Duodenal mucosa (tissue), 2 donors: ENCODE measurements at regions not wholly inside any gene's neighbourhood (a gene's known extent, or its start where the extent isn't known, plus 50 kb on each side); places are given as distances from the start of the nearest gene placed in this dataset.

Experiments used
- H3K27ac ChIP-seq: one replicate; pipeline ENCODE4 v1.7.0; 2013; ENCODE audit warnings: low read depth, low read length
- H3K27me3 ChIP-seq, 2 donors: one replicate each; pipeline ENCODE4 v1.7.0; 2013; ENCODE audit warnings: low read length in 2 of 2, control low read depth in 1 of 2; ENCODE audit not compliant: insufficient read depth in 2 of 2, control insufficient read depth in 1 of 2
- H3K36me3 ChIP-seq, 2 donors: one replicate each; pipeline ENCODE4 v1.7.0; 2013; ENCODE audit warnings: low read length in 2 of 2, control low read depth in 1 of 2; ENCODE audit not compliant: insufficient read depth in 2 of 2, control insufficient read depth in 1 of 2
- H3K4me1 ChIP-seq, 2 donors: one replicate each; pipeline ENCODE4 v1.7.0; 2013; ENCODE audit warnings: low read length in 2 of 2, control low read depth in 1 of 2; ENCODE audit not compliant: insufficient read depth in 2 of 2, control insufficient read depth in 1 of 2
- H3K4me3 ChIP-seq, 2 donors: one replicate each; pipeline ENCODE4 v1.7.0; 2013; ENCODE audit warnings: low read length in 2 of 2, low read depth in 1 of 2
- H3K9ac ChIP-seq, 2 donors: one replicate each; pipeline ENCODE4 v1.7.0; 2013; ENCODE audit warnings: low read length in 2 of 2, low read depth in 1 of 2
- H3K9me3 ChIP-seq, 2 donors: one replicate each; pipeline ENCODE4 v1.7.0; 2013; ENCODE audit warnings: low read length in 2 of 2, control low read depth in 1 of 2; ENCODE audit not compliant: control insufficient read depth in 1 of 2

DNA sequence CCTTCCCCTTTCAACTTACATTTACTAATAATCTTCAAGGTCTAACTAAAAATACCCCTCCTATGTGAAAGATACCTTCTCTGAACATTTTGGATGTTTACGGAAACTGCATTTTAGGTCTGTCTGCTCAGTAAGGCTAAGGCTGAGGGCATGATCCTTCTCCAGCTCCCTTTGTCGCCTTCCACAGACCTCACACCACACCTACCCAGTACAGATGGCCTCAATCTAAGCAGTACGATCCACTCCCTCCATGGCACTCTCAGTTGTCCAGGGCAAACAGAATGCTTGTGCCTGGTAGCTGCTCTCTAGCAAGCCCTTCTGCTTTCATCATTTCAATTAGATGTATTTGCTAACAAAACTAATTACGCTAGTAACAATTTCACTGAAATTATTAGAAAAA is 178.3 kb downstream of the CNTN3 start:
- H3K36me3 ChIP-seq: no peaks in the 10 kb centered on the region
- no peaks in the 10 kb centered on the region for H3K9me3 ChIP-seq
- H3K27ac ChIP-seq: no peak overlapping the region
- no peak overlapping the region for H3K9ac ChIP-seq
- no peaks in the 10 kb centered on the region for H3K27me3 ChIP-seq
- H3K4me3 ChIP-seq: no peak overlapping the region
- H3K4me1 ChIP-seq: no peaks in the 10 kb centered on the region

DNA sequence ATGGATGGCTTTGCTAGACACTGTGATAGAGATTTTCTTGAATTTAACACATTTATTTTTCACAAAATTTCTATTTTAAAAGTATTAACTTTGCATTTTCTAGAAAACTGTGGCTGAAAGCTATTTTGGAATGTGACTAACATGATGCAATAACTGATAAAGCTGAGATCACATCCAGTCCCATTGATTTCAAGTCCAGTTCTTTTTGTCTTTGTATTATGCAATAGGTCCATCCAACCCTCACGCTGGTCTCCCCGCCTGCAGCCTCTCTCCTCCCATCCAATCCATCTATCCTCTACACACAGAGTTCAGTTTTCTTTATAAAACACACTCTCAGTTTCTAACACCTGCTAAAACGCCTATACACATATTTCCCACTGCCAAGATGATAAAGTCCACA is 178.8 kb downstream of the CNTN3 start:
- Histone ChIP-seq H3K9me3 (no peaks in the 10 kb centered on the region), H3K27me3 (no peaks in the 10 kb centered on the region), H3K4me3 (no peak overlapping the region), H3K4me1 (no peaks in the 10 kb centered on the region), H3K36me3 (no peaks in the 10 kb centered on the region), H3K27ac (no peak overlapping the region), H3K9ac (no peak overlapping the region)

DNA sequence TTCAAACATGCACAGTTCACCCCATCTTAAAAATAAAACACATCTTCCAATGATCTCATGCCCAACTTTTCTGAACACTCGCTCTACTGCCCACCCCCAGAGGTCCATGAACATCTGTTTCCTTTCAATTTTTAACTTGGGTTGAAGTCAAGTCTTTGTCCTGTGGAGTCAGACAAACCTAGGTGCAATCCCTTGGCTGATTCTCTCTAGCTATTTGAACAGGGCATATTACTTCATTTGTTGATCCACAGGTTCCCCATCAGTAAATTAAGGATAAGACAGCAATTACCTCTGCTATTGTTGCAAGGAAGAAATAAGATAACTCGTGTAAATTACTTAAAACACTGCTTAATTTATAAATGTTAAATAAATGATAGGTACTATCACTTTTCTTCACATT is 180.1 kb downstream of the CNTN3 start:
- Histone ChIP-seq H3K4me3 (no peak overlapping the region), H3K27ac (no peak overlapping the region), H3K9me3 (no peaks in the 10 kb centered on the region), H3K9ac (no peak overlapping the region), H3K27me3 (no peaks in the 10 kb centered on the region), H3K36me3 (no peaks in the 10 kb centered on the region), H3K4me1 (no peaks in the 10 kb centered on the region)

DNA sequence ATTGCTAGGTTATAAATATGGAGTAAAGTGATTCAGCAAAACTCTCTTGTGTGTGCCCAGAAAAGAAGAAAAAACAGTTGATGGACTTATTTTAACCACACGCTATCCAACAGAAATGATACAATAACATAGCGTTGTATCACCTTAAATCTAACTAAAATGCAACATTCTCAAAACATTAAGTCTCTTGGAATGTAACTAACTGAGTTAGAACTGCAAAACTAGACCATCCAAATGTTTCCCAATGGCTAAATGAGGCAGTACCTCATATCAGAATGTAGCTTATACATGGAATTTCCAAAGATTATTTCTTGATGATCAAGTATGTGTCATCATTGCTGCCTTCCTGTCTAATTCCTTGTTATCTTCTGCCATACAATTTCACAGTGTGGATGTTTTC is 187.9 kb downstream of the CNTN3 start:
- H3K4me1 ChIP-seq: no peaks in the 10 kb centered on the region
- no peaks in the 10 kb centered on the region for H3K9me3 ChIP-seq
- H3K4me3 ChIP-seq: no peak overlapping the region
- no peak overlapping the region for H3K27ac ChIP-seq
- H3K27me3 ChIP-seq: no peaks in the 10 kb centered on the region
- H3K36me3 ChIP-seq: no peaks in the 10 kb centered on the region
- no peak overlapping the region for H3K9ac ChIP-seq

DNA sequence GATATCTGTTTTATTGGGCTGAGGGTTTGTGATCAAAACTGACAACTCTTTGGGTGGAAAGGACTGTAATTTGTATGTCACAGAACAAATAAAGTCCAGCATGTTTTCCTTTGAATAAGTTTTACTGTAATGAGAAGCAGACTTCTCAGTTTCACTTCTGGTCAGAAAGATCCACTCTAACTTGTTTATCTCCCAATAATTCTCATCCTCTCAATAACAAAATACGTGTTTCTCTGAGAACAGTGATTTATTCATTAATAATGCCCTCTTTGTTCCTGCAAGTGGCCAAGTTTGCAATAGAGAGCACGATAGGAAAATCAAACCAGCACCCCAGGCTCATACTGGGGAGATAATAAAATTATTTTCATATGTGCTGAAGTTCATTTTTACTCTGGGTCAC is 190.6 kb downstream of the CNTN3 start:
- Histone ChIP-seq H3K4me1 (no peaks in the 10 kb centered on the region), H3K27ac (no peak overlapping the region), H3K36me3 (no peaks in the 10 kb centered on the region), H3K27me3 (no peaks in the 10 kb centered on the region), H3K9me3 (no peaks in the 10 kb centered on the region), H3K4me3 (no peak overlapping the region), H3K9ac (no peak overlapping the region)

DNA sequence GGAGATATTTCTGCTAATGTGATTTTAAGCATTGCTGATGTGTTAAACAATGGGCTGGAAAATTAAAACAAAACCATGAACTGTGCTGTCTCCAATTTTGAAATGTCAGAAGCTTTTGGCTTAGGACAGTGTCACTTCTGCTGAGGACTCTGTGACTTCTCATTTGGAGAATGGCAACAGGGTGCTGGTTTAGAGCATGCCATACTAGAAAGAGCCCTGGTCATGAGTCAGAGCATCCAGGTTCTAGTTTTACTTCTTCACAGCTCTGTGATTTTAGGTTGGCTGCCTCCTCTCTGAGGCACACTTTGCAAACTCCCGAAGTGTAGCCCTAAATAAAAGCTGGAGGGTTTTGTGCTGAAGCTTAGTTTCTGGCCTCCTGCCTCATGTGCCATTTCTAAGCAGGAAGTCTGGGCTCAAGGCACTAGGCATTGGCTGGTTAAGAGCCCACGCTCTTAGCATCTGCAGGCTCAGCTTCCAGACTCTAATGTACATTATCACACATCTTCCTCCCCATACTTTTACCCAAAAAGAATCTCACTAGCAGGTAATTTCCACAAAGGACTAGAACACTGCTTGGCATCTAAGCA is 193.8 kb downstream of the CNTN3 start:
- Histone ChIP-seq H3K4me1 (no peaks in the 10 kb centered on the region), H3K36me3 (no peaks in the 10 kb centered on the region)

DNA sequence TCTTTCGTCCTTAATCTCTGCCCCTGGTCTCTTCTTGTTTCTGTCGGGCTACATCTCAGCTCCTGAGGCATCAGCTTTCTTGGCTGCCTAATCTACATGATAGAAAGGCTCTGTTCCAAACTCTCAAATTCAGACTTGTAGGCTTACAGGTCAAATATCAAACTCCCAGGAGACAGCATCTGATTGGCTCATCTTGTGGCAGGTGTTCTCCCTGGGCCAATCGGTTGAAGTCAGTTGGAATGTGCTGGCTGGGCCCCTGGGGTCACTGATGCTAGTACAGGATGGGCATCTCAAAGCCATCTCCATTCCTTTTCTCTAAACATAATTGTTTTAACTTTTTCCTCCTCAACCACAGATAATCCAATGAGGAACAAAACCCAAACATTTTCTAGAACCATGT is 198.7 kb downstream of the CNTN3 start:
- H3K9me3 ChIP-seq: no peaks in the 10 kb centered on the region
- no peak overlapping the region for H3K27ac ChIP-seq
- no peaks in the 10 kb centered on the region for H3K36me3 ChIP-seq
- no peak overlapping the region for H3K9ac ChIP-seq
- no peak overlapping the region for H3K4me3 ChIP-seq
- H3K27me3 ChIP-seq: no peaks in the 10 kb centered on the region
- peaks cover 0 to 8% of the 10 kb centered on the region in 2 donors for H3K4me1 ChIP-seq

More for the DNA sequence above, 193.8 kb downstream of the CNTN3 start:
- Histone ChIP-seq H3K4me3 (no peak overlapping the region), H3K27ac (no peak overlapping the region), H3K27me3 (no peaks in the 10 kb centered on the region), H3K9ac (no peak overlapping the region), H3K9me3 (no peaks in the 10 kb centered on the region)

DNA sequence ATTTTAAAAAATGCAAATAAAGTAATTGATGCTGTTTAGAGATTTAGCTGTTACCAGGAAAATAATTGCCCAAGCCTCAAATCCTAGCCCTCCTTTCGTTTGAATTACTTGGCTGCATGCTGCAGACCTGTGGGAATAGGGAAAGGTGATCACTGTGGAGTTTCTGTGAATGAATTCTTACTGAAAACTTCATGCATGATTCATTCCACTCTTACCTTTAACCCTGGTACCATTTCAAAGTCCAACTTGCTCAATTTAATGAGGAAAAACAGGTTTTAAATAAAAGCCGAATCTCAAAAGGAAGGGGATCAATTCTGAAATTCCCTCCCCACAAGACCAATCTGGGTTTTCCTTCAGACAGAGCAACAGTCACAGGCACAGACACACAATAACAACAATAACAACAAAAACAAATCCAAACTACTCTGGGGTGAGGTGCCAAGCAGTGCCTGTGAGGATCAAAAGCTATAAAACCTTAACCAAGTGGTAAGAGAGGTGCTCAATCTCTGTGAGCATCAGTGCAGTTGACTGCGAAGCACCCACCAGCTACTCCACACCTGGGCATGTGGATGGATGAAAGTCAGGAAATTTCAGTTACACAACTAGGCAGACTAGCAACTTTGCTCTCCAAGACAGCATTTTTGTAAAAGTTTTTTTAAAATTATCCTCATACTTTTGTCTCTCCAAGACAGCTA is 200.8 kb downstream of the CNTN3 start:
- no peaks in the 10 kb centered on the region for H3K36me3 ChIP-seq
- peaks cover 0 to 8% of the 10 kb centered on the region in 2 donors for H3K4me1 ChIP-seq
- no peak overlapping the region for H3K27ac ChIP-seq
- H3K4me3 ChIP-seq: no peak overlapping the region
- H3K9me3 ChIP-seq: no peaks in the 10 kb centered on the region
- H3K27me3 ChIP-seq: no peaks in the 10 kb centered on the region
- no peak overlapping the region for H3K9ac ChIP-seq

DNA sequence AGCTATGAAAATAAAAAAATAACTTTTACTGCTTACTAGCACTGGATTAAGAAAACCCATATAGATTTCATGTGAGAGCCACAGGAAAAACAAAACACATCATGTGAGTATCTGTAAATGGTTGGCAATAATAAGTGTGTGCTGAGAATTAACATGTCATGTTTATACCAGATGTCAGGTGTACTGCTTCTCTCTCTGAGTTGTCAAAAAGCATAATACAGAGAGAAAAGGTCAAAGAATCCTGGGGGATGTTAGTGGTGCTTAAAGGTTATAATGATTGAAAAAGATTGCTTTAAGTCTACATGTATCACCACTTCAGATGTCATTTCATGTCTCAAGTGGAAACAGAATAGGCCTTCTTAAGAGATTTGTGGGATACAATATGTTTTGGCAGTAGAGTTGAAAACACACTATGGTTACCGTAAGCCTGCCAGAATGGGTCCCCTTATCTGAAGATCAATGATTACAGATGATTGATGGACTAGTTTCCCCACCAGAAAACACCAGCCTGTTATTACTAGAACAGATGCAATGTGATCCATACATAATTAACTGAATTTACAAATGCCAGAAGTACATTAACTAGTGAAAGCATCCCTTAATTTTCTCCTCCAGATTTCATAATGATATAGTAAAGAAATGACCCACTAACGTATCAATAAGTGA is 204.1 kb downstream of the CNTN3 start:
- Histone ChIP-seq H3K9me3 (no peaks in the 10 kb centered on the region), H3K27me3 (no peaks in the 10 kb centered on the region), H3K4me1 (peaks cover 0 to 8% of the 10 kb centered on the region in 2 donors), H3K9ac (no peak overlapping the region), H3K36me3 (no peaks in the 10 kb centered on the region), H3K27ac (no peak overlapping the region), H3K4me3 (no peak overlapping the region)

DNA sequence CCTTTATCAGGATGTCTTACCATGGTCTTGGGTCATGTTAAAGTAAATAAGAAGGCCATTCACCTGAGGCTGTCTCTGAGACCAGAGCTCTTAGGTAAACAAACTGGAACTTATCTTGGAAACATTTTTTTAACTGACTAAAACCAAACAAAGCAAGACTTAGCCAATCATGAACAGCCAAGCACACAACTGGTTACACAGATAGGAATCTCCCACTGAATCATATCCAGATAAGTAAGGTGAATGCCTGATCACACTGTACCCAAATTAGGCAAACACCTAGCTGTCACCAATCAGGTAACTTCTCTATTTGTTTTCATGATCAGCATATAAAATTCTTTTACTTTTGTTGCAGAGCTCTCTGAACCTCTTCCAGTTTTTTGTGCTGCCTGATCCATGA is 205.4 kb downstream of the CNTN3 start:
- Histone ChIP-seq H3K9me3 (no peaks in the 10 kb centered on the region), H3K27ac (no peak overlapping the region), H3K4me3 (no peak overlapping the region), H3K27me3 (no peaks in the 10 kb centered on the region), H3K4me1 (peaks cover 0 to 7% of the 10 kb centered on the region in 2 donors), H3K36me3 (no peaks in the 10 kb centered on the region), H3K9ac (no peak overlapping the region)
